ENCODE measurements at regions not wholly inside any gene's neighbourhood (a gene's known extent, or its start where the extent isn't known, plus 50 kb on each side); places are given as distances from the start of the nearest gene placed in this dataset.

- Mint-ChIP-seq H3K4me3 (no peak overlapping the region), H3K4me1 (peaks cover 10% of the 10 kb centered on the region), H3K9me3 (no peaks in the 10 kb centered on the region), H3K36me3 (no peaks in the 10 kb centered on the region), H3K27me3 (ENCODE audit: low read depth) (no peaks in the 10 kb centered on the region), H3K27ac (no peak overlapping the region)
- no peak for ATAC-seq
- no peak for DNase-seq (ENCODE audit: low spot score)
- CTCF ChIA-PET: no interaction called here
- TF ChIP-seq FOXP4 (CRISPR knock-in tag; IDR thresholded peaks at IDR 0.05) (no peak), TCF7 (CRISPR knock-in tag; IDR thresholded peaks at IDR 0.05; ENCODE audit: low read depth) (no peak), ZSCAN18 (CRISPR knock-in tag; IDR thresholded peaks at IDR 0.05) (no peak), NFYB (CRISPR knock-in tag; conservative IDR thresholded peaks at IDR 0.05; ENCODE audit: low read depth) (no peak), SMAD3 (CRISPR knock-in tag; IDR thresholded peaks at IDR 0.05; ENCODE audit: borderline replicate concordance) (no peak), JAZF1 (CRISPR knock-in tag; IDR thresholded peaks at IDR 0.05) (no peak), TEAD4 (CRISPR knock-in tag; IDR thresholded peaks at IDR 0.05) (no peak), ZNF281 (CRISPR knock-in tag; IDR thresholded peaks at IDR 0.05) (no peak), KAT7 (CRISPR knock-in tag; IDR thresholded peaks at IDR 0.05; ENCODE audit: borderline replicate concordance) (no peak), TEAD1 (CRISPR knock-in tag; IDR thresholded peaks at IDR 0.05) (no peak), USF1 (CRISPR knock-in tag; IDR thresholded peaks at IDR 0.05) (no peak), PRRX2 (CRISPR knock-in tag; IDR thresholded peaks at IDR 0.05) (no peak), CREM (CRISPR knock-in tag; IDR thresholded peaks at IDR 0.05) (no peak), CREB1 (CRISPR knock-in tag; IDR thresholded peaks at IDR 0.05) (no peak), ZNF423 (CRISPR knock-in tag; IDR thresholded peaks at IDR 0.05) (no peak), FOXJ3 (CRISPR knock-in tag; IDR thresholded peaks at IDR 0.05; ENCODE audit: borderline replicate concordance) (no peak), USF2 (CRISPR knock-in tag; IDR thresholded peaks at IDR 0.05) (no peak), FOXP1 (CRISPR knock-in tag; IDR thresholded peaks at IDR 0.05; ENCODE audit: borderline replicate concordance) (no peak), IRF2 (CRISPR knock-in tag; IDR thresholded peaks at IDR 0.05; ENCODE audit: borderline replicate concordance, low read depth) (no peak)
- POLR2A ChIA-PET: no interaction called here
Observed at GRCh38 chr11:128260398-128260797, 327.0 kb downstream of the ETS1 start.

- peaks cover 10% of the 10 kb centered on the region for H3K4me1 Mint-ChIP-seq
- DNase-seq (ENCODE audit: low spot score): no peak
- no peak overlapping the region for H3K4me3 Mint-ChIP-seq
- TF ChIP-seq NFATC4 (CRISPR knock-in tag; IDR thresholded peaks at IDR 0.05) (no peak), OVOL2 (CRISPR knock-in tag; IDR thresholded peaks at IDR 0.05; ENCODE audit: borderline replicate concordance) (no peak), ZNF416 (CRISPR knock-in tag; IDR thresholded peaks at IDR 0.05) (no peak), CBFB (CRISPR knock-in tag; IDR thresholded peaks at IDR 0.05; ENCODE audit: low read depth) (no peak), ATF3 (CRISPR knock-in tag; conservative IDR thresholded peaks at IDR 0.05) (no peak)
- no peaks in the 10 kb centered on the region for H3K9me3 Mint-ChIP-seq
- H3K27me3 Mint-ChIP-seq (ENCODE audit: low read depth): no peaks in the 10 kb centered on the region
- ATAC-seq: no peak
- ChIA-PET POLR2A (no interaction called here), CTCF (no interaction called here)
- no peaks in the 10 kb centered on the region for H3K36me3 Mint-ChIP-seq
- no peak overlapping the region for H3K27ac Mint-ChIP-seq
Observed at GRCh38 chr11:128259816-128260215, 327.5 kb downstream of the ETS1 start.

Measured in WTC11 (cell line).